Esophagus squamous epithelium (tissue), 4 donors: ENCODE measurements at regions not wholly inside any gene's neighbourhood (a gene's known extent, or its start where the extent isn't known, plus 50 kb on each side); places are given as distances from the start of the nearest gene placed in this dataset.

Experiments
- POLR2A ChIP-seq, 4 donors: fragments of 450-650 bp; IDR thresholded peaks; one replicate each; pipeline ENCODE4 v1.6.1; 2017; ENCODE audit warnings: antibody characterized with exemption in 4 of 4, mild to moderate bottlenecking in 4 of 4, moderate library complexity in 3 of 4
- TF ChIP-seq, protein P1 (sequence below), 6 experiments: fragments of 450-650 bp in 4 of 6; fragments of 200-600 bp in 2 of 6; sonication (generic) in 2 of 6; IDR thresholded peaks; one replicate each; pipeline ENCODE4 v1.5.1; 2016 to 2019; ENCODE audit warnings: antibody characterized with exemption in 6 of 6, mild to moderate bottlenecking in 4 of 6, moderate library complexity in 4 of 6

DNA sequence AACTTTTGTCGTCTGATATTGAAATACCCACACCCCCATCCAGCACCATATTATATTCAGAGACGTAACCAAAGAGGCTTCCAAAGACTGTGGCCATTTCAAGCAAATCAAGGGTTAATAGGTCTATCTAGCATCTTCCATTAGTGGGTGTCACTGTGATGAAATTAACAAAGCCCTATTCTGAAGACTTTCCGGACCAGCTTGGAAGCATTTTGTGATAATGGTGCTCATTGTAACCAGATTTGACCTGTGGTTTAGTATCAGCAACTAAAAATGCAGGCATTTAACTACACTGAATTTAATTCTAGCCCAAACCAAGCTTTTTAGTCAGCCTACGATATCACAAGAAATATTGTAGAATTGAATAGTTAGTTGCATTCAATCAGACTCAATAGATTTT lies 309.7 kb upstream of the TENM3 start:
- TF ChIP-seq, protein P1, sequence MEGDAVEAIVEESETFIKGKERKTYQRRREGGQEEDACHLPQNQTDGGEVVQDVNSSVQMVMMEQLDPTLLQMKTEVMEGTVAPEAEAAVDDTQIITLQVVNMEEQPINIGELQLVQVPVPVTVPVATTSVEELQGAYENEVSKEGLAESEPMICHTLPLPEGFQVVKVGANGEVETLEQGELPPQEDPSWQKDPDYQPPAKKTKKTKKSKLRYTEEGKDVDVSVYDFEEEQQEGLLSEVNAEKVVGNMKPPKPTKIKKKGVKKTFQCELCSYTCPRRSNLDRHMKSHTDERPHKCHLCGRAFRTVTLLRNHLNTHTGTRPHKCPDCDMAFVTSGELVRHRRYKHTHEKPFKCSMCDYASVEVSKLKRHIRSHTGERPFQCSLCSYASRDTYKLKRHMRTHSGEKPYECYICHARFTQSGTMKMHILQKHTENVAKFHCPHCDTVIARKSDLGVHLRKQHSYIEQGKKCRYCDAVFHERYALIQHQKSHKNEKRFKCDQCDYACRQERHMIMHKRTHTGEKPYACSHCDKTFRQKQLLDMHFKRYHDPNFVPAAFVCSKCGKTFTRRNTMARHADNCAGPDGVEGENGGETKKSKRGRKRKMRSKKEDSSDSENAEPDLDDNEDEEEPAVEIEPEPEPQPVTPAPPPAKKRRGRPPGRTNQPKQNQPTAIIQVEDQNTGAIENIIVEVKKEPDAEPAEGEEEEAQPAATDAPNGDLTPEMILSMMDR (IDR thresholded peaks at IDR 0.05): no peak
- TF ChIP-seq POLR2A (IDR thresholded peaks at IDR 0.05): no peak
